Fibroblast of skin of right quadriceps (primary cell): ENCODE measurements at regions not wholly inside any gene's neighbourhood (a gene's known extent, or its start where the extent isn't known, plus 50 kb on each side); places are given as distances from the start of the nearest gene placed in this dataset.

ENCODE experiments used
- DNase-seq: peaks from one replicate; pipeline ENCODE4 v3.0.0-alpha.2; 2013

DNA sequence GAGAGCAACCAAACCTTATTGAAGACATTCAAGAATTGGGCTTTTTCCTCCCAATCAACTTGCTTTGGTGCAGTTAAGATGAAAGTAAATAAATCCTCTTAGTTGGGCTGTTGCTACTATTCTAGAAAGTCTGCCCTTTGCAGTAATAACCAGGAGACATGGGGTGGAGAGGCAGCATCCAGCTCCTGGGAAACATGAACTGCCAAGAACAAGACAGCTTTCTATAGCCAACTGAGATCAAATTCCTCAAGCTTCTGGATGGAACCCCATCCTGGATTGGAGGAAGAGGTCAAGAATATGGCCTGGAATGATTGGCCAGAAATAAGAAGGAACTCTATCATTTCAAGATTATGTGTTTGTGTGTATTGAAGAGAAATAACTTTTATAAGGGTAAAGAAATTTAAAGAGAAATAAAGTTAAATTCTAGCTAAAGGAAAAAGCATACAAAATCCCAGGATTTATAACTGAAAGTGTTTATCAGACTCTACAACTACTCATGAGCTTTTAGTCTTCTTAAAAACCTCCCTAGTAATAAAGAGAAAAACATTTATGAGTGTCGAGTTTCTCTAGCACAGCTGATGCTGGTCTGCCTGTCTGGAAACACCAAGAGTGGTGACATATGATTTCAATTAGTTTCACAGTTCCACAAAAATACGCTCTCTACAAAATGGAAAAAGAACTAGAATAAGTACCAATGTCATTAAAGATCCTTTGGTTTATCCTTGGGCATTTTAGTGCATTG lies 70.1 kb upstream of the COL1A2 start:
- peak; percentile 79 for DNase-seq

DNA sequence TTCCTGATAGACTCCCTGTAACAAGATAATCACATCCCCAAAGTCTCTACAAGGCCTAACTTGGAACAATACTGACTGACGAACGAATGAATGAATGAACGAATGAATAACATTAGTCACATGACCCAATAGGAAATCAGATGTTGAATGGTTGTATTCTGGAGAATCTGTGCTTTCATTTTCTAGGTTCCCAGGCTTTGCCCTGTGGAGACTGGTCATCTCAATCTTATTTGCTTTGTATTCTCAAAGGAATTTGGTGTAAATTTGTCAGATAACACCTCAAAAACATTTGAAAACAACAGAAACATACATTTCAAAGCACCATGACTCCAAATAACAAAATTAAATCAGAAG lies 69.6 kb upstream of the COL1A2 start:
- no peak for DNase-seq

DNA sequence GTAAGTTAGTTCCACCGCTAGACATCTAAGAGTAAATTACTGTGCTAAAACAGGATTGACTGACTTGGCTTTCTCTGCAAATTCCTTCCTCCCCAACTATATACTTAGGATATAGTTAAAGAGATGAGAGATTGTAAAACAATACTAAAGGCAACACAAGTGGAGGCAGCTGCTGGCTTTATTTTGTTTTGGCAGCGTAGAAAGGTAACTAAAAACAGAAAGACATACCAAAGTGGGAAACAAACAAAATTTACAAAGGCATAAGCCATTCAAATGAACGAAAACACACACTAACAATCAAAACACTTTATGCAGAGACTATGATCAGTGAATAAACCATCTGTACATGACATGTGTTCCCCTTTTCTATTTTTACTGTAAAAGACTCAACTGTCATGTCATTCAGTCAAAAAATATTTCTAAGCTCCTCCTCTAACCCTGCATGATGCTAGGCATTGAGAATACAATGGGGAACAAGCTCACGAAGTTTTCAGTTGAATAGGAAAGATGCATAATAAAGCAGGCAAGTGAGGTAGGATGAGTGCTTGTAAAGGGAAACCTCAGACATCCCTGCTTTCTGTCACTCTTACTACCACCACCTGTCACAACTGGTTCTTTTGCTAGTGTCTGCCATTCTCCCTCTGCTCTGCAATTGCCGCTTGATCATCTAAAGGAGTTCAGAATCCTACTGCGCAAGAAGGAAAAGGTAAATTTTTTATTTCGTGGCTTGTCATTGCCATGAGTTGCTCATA lies 64.2 kb upstream of the COL1A2 start:
- DNase-seq, result no peak

DNA sequence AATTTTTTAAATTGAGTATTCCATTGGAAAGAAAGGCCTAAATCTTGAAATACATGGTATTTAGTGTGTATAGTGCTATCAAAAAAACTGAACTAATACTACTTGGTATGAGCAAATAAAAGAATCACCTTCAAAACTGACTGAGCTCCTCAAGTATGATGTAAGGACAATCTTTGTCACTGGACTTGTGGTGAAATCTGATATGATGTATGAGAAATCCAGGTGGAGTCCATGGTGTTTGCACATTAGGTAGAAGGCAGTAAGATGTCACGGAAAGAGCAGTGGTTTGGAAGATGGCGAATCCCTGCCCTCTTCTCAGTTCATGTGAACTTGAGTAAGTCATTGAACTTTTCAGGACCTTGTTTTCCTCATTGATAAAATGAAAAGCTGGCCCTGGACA lies 62.1 kb upstream of the COL1A2 start:
- no peak for DNase-seq

- DNase-seq, result no peak
Observed at GRCh38 chr7:94333810-94334209, 60.9 kb upstream of the COL1A2 start.

DNA sequence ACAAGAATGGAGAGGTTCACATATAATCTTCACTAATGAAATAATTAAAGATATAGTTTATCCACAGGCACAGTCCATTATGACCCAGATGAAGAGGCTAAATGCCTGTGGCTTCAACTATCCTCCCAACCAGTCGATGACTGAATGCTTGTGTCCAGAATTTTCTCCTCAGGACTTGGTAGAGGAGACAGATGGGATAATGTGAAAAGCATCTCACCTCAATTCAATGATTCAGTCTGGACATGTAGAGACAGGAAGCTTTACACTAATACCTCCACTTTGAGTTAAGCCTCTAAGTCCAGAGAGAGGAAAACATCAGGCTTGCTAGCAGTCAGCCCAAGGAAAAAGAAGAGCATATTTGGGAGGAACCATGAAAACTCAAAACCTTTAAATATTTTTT lies 59.1 kb upstream of the COL1A2 start:
- DNase-seq, result no peak

- no peak for DNase-seq
Observed at GRCh38 chr7:94336009-94336408, 58.7 kb upstream of the COL1A2 start.

DNA sequence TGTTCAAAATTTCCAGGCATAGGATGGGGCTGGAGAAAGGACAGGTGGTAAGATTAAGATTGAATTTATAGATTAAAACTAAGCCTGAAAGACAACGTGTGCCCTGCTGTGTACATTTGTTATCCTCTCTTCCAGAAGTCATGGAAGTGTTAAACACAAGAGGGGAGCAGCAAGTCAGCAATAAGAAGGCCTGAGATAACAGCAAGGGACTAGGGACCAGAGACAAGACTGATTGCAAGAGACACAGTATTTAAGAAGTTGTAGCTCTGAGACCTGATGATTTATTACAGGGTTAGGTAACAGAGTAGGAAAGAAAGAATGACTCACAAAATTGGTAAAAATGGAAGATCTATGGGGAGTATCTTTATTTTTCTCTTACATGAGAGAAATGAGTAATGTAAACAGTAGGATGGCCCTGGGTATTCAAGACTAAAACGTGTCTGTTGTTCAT lies 55.7 kb upstream of the COL1A2 start:
- peak; percentile 85 for DNase-seq

DNA sequence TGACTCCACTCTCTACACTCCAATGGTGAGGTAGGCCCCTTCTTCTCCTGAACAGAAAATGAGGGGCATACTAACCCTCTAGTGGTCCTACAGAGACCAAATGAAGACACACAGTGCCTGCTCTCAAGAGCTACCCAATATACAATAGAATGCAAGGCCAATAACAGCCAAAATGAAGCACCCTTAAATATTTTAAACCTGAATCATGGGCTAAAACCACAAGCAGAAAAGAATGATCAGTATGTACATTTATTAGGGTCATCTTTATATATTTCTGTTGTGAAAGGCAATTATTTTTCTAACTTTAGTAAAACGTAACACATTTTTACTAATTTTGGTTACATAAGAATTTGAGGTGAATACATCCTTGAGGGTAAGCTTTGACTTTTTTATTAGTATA lies 49.9 kb upstream of the COL1A2 start:
- peak; percentile 88 for DNase-seq
